ENCODE measurements at regions not wholly inside any gene's neighbourhood (a gene's known extent, or its start where the extent isn't known, plus 50 kb on each side); places are given as distances from the start of the nearest gene placed in this dataset.

GRCh38 chr5:4405614-4406219 lies 734.4 kb upstream of the ADAMTS16 start:
- TF ChIP-seq GATA2 (IDR thresholded peaks at IDR 0.05; ENCODE audit: low read depth, low read length) (no peak), GATA3 (IDR thresholded peaks at IDR 0.05; ENCODE audit: low read depth, low read length) (no peak)
